SH-SY5Y (cell line): ENCODE measurements at regions not wholly inside any gene's neighbourhood (a gene's known extent, or its start where the extent isn't known, plus 50 kb on each side); places are given as distances from the start of the nearest gene placed in this dataset.

ENCODE experiments used
- GATA2 ChIP-seq: IDR thresholded peaks from 2 replicates; pipeline ENCODE4 v1.6.1; 2011; ENCODE audit warnings: mild to moderate bottlenecking, low read depth, low read length
- GATA3 ChIP-seq: IDR thresholded peaks from 2 replicates; pipeline ENCODE4 v1.6.1; 2011; ENCODE audit warnings: low read depth, mild to moderate bottlenecking, low read length, moderate library complexity

- TF ChIP-seq GATA2 (no peak), GATA3 (no peak)
Measured at GRCh38 chr3:18057471-18058091, 315.1 kb upstream of the TBC1D5 start.
